Epithelial cell of esophagus (primary cell): ENCODE measurements at regions not wholly inside any gene's neighbourhood (a gene's known extent, or its start where the extent isn't known, plus 50 kb on each side); places are given as distances from the start of the nearest gene placed in this dataset.

ENCODE experiments used
- DNase-seq: peaks from one replicate; pipeline ENCODE4 v3.0.0; 2010; ENCODE audit warnings: low read depth
- H3K4me3 ChIP-seq: 2 replicates; pipeline ENCODE4 v1.5.1; 2011; ENCODE audit warnings: mild to moderate bottlenecking, low read length, control low read depth
- TF ChIP-seq, protein P1 (sequence below): IDR thresholded peaks from 2 replicates; pipeline ENCODE4 v1.5.1; 2011; ENCODE audit warnings: low read depth, mild to moderate bottlenecking, low read length, control low read depth, inconsistent platforms; ENCODE audit not compliant: insufficient read depth; ENCODE audit errors: missing control alignments

DNA sequence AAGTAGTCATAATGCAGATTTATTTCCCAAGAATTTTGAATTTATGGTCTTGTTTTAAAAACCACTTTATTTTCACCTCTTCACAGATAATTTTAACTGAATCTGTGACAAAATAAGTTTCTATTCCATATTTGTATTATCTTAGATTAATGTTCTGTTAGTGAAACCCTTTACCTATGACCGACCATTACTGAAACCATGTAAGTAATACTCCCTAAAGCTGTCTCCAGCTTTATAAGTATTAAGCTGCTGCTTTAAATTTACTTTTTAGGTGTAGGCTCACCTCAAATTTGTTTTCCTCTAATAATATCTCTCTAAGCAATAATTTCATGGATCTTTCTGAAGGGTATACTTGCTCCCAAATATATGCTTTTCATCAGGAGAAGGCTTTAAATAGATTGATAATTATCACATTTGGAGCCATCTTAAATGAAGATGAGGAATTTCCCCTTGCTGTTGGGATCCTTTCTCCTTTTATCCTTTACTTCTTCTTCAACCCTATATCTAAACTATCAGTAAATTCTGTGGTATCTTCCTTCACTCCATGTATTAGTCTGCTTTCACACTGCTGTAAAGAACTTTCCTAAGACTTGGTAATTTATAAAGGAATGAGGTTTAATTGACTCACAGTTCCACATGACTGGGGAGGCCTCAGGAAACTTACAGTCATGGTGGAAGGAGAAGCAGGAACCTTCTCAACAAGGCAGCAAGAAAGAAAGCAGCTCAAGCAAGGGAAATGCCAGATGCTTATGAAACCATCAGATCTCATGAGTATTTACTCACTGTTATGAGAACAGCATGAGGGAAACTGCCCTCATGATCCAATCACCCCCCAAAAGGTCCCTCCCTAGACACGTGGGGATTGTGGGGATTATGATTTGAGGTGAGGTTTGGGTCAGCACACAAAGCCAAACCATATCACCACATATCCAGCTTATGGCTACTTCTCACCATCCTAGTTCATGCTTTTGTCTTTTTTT is 92.3 kb upstream of the P2RY1 start:
- TF ChIP-seq, protein P1, sequence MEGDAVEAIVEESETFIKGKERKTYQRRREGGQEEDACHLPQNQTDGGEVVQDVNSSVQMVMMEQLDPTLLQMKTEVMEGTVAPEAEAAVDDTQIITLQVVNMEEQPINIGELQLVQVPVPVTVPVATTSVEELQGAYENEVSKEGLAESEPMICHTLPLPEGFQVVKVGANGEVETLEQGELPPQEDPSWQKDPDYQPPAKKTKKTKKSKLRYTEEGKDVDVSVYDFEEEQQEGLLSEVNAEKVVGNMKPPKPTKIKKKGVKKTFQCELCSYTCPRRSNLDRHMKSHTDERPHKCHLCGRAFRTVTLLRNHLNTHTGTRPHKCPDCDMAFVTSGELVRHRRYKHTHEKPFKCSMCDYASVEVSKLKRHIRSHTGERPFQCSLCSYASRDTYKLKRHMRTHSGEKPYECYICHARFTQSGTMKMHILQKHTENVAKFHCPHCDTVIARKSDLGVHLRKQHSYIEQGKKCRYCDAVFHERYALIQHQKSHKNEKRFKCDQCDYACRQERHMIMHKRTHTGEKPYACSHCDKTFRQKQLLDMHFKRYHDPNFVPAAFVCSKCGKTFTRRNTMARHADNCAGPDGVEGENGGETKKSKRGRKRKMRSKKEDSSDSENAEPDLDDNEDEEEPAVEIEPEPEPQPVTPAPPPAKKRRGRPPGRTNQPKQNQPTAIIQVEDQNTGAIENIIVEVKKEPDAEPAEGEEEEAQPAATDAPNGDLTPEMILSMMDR: no peak
- no peak overlapping the region for H3K4me3 ChIP-seq
- DNase-seq: no peak

DNA sequence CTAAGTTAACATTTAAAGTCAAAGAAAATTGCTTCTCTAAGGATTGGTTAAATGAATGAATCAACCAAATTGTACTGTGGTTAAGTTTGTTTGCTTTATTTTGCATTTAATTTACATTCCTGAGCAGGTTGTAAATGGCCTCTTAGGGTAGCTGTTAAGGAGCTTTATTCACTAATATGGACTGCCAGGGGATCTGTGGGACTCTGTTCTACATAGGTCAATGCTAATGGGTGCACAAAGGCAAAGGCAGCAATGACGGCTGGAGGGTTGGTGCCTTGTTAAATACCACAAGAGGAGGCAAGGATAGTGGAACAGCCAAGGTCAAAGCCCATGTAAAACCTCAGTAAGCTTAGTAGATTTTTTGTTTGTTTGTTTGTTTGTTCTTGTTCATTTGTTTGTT is 89.3 kb upstream of the P2RY1 start:
- no peak for DNase-seq

DNA sequence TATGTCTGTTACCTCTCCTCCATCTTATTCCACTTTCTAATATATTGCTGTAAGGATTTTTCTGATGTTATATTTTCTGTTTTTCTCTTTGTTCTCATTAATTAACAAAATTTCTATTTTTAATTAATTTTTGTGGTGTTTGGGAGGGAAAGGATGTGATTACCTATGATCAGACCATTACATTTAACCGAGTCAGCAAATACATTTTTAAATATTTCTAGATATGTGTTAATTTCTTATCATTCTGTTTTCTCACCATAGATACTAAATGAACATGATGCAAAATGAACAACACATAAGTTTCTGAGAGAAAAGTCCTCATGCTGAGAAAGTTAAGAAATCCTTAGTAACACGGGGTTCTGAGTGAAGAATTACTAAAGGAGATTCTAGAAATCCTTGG is 80.6 kb upstream of the P2RY1 start:
- TF ChIP-seq, protein P1: no peak
- no peak overlapping the region for H3K4me3 ChIP-seq
- DNase-seq: no peak

More for the DNA sequence above, 89.3 kb upstream of the P2RY1 start:
- no peak overlapping the region for H3K4me3 ChIP-seq
- TF ChIP-seq, protein P1: no peak

DNA sequence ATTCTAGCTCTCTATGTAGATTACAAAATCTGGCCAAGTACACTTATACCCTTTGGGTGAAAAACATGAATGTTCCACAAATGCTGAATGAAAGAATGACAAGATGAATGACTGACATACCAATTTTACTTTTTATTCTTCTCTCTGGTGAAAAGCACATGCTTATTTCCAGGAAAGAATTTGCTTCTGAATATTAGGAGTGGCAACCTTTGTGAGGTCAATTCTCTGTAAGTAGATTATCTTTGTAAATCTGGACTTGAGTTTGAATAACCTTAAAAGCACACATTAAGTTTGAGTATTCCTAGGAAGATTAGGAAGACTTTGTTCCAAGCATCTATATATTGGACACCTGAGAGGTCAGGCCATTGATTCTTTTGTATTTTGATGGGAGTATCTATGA is 78.1 kb upstream of the P2RY1 start:
- H3K4me3 ChIP-seq: no peak overlapping the region
- no peak for DNase-seq
- TF ChIP-seq, protein P1: no peak

DNA sequence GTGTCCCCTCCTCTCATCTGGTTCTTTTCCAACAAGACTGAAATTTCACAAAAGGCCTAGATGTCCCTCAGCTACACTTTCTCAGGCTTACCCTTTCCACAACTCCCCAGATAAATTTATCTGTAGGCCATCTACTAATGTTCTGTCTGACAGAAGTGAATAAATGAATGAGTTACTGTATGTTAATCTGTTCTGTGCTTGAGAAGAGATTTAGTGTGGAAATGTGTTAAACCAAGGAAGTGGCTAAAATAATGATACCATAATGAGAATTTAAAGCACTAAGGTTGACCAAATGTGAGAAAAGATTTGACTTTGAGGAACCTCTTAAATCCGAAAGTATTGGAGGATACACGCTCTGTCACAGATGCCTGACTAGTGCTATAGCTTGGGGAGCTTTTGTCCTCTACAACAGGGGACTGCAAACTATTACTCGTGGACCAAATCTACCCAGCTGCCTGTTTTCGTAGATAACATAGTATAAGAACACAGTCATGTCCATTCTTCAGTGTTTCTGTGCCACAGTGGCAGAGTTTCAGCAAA is 74.8 kb upstream of the P2RY1 start:
- H3K4me3 ChIP-seq: no peak overlapping the region
- no peak for DNase-seq
- TF ChIP-seq, protein P1: no peak

DNA sequence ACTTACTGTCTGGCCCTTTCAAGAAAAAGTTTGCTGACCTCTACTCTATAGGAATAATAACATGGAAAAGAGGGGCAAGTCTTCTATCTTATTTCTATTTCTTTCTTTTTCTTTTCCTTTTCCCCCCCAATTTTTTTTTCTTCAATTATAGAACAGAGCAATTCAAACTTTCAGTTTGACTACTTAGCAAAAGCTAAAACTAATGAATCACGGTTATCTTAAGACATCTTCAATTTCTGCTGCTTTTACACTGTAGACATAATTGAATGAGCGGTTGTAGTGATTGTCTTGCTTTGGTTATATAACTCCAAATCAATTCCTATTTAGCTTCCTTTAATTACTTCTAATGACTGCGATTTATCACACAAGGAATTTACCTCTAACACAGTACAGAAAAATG is 74.3 kb upstream of the P2RY1 start:
- TF ChIP-seq, protein P1: no peak
- DNase-seq: no peak
- no peak overlapping the region for H3K4me3 ChIP-seq

DNA sequence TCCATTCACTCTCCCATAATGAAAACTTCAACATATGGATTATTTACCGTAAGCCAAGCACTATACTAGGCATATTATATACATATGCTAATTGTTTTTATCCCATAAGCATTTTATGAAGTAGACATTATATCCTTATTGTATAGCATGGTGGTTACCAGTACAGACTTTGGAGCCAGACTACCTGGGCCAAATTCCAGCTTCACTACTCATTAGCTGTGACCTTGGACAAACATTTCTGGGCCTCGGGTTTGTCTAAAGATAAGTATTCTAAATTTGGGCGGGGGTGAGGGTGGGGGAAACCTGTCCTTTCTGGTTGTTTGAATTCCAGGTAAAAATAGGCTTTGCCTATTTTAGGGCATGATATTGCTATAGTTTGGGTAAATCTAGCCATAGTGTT is 66.5 kb upstream of the P2RY1 start:
- DNase-seq: no peak
- TF ChIP-seq, protein P1: no peak
- no peak overlapping the region for H3K4me3 ChIP-seq
